ENCODE measurements at regions not wholly inside any gene's neighbourhood (a gene's known extent, or its start where the extent isn't known, plus 50 kb on each side); places are given as distances from the start of the nearest gene placed in this dataset.
"Not testable (repeated sequence)": the region's sequence is repeated elsewhere in the genome, so short reads cannot be mapped to it uniquely, and the experiment has no call there.

GRCh38 chr6:135555550-135555949 lies 58.0 kb upstream of the AHI1 start:
- DNase-seq = no peak

GRCh38 chr6:135557582-135557981 lies 60.0 kb upstream of the AHI1 start:
- no peak for DNase-seq

- DNase-seq = not testable (repeated sequence)
Observed at GRCh38 chr6:135565605-135566004, 68.1 kb upstream of the AHI1 start.

GRCh38 chr6:135566311-135567068 lies 69.0 kb upstream of the AHI1 start:
- DNase-seq = no peak

GRCh38 chr6:135567375-135568083 lies 70.0 kb upstream of the AHI1 start:
- DNase-seq = no peak

- DNase-seq = no peak
Observed at GRCh38 chr6:135568379-135568778, 70.8 kb upstream of the AHI1 start.

GRCh38 chr6:135572051-135572450 lies 74.5 kb upstream of the AHI1 start:
- no peak for DNase-seq

- DNase-seq = no peak
Observed at GRCh38 chr6:135575629-135576028, 78.1 kb upstream of the AHI1 start.

GRCh38 chr6:135576055-135576454 lies 78.5 kb upstream of the AHI1 start:
- DNase-seq = no peak

DNA sequence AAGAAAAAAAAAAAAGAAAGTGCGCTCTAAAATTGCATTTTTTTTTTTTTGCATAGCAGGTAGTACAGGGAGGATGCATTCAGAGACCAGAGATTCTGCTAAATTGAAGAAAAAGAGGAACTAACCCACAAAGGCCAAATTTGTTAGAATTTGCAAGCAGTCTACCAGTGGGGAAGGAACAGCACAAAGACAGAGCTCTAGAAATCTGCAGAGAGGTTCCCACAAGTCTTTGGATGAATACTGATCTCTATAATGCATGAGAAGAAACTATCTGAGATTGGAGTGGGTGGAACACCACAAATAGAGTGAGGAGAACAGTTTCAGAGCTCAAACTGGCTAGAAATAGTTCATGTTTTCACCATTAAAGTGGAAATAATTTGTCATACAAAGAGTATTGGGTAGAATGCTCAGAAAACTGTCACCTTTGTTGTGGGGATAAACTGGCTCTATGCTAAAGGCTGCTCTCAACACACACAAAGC lies 79.6 kb upstream of the AHI1 start:
- no peak for DNase-seq

DNA sequence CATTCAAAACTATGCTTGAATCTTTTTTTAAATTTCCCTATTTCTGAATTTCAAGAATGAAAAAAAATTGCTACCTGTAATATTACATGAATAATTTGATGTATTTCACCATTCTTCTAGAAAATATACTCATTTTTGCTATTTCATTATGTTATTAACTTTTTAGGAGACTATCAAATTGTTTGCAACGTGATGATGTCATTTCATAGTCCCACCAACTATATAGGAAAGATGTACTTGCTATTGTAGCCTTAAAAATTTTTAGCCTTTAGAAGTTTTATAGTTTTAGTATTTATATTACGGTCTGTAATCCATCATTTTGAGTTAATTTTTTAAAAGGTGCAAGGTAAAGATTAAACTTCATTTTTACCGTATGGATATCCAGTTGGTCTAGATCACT lies 81.4 kb upstream of the AHI1 start:
- no peak for DNase-seq

DNA sequence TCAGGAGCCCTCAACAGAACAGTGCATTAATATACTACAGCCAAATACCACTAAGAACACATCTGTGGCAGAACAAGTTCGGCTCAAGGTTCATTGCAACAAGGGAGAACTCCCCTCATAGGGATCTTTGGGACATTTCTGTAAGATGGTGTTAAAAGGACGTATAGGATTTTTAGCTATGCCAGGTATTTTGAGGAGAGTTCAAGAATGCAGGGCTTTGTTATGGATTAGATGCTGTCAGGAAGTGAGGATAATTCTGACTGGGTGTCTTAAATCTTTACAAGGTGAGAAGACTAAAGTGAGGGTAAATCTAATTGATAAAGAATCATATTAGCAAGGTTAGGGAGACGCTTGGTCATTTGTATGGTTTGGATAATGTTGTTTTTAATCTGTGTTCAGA lies 83.7 kb upstream of the AHI1 start:
- DNase-seq = no peak

GRCh38 chr6:135583256-135583761 lies 85.8 kb upstream of the AHI1 start:
- DNase-seq = no peak

DNA sequence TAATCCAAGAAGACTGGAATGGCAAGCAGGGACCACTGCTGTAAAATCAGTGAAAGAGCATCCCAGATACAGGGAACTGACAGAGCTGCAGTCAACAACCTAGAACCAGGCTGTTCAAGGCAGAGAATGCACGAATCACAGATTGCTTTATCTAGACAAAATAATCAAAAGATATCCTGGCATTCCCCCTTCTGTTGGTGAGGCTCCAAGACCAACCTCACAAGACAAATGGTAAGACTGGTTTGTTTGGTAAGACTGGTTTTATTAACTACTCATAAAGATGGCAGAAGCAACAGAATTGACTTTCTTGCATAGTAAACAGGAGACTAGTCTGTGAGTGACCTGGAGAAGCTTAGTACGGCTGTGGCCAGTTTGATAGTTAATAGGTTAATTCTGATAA lies 88.8 kb upstream of the AHI1 start:
- no peak for DNase-seq

- no peak for DNase-seq
Observed at GRCh38 chr6:135586844-135587243, 89.3 kb upstream of the AHI1 start.

DNA sequence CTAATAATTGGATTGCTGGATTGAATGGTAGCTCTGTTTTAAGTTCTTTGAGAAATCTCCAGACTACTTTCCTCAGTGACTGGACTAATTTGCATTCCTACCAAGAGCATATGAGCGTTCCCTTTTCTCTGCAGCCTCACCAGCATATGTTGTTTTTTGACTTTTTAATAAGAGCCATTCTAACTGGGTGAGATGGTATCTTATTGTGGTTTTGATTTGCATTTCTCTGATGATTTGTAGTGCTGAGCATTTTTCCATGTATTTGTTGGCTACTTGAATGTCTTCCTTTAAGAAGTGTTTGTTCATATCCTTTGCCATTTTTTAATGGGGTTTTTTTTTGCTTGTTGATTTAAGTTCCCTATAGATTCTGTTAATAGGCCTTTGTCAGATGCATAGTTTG lies 94.7 kb upstream of the AHI1 start:
- no peak for DNase-seq

GRCh38 chr6:135594000-135594399 lies 96.5 kb upstream of the AHI1 start:
- DNase-seq = no peak

- DNase-seq = peak; percentile 29
Observed at GRCh38 chr6:135600086-135600702, 102.7 kb upstream of the AHI1 start.

DNA sequence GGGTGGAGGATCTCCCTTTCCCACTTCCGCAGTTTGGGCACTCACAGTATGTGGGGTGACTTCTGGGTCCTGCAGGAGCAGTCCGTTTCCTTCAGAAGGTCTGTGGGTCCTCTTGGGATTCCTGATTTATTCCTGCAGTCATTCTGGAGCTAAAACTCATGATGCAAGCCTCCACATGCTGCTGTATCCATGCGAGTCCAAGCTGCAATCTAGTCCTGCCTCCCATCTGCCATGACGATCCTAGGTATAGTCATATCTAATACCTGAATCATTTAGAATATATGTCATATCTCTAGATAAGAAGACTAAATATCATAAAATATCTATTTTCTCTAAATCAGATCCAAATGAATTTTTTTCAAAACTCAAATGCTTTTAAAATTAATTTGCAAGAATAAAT lies 103.4 kb upstream of the AHI1 start:
- no peak for DNase-seq

GRCh38 chr6:135601857-135602256 lies 104.3 kb upstream of the AHI1 start:
- no peak for DNase-seq

- no peak for DNase-seq
Observed at GRCh38 chr6:135603249-135603648, 105.7 kb upstream of the AHI1 start.

GRCh38 chr6:135604035-135604860 lies 106.7 kb upstream of the AHI1 start:
- DNase-seq = no peak

- DNase-seq = no peak
Observed at GRCh38 chr6:135605278-135605790, 107.8 kb upstream of the AHI1 start.
